ENCODE measurements at regions not wholly inside any gene's neighbourhood (a gene's known extent, or its start where the extent isn't known, plus 50 kb on each side); places are given as distances from the start of the nearest gene placed in this dataset.

GRCh38 chr7:138287549-138287948 is 172.5 kb upstream of the TRIM24 start:
- no peak for TF ChIP-seq POLR2A (IDR thresholded peaks at IDR 0.05)
- no peak for TF ChIP-seq CTCF (IDR thresholded peaks at IDR 0.05)
- TF ChIP-seq POLR2AphosphoS5 (IDR thresholded peaks at IDR 0.05): no peak
